Fibroblast of peridontal ligament (primary cell): ENCODE measurements at regions not wholly inside any gene's neighbourhood (a gene's known extent, or its start where the extent isn't known, plus 50 kb on each side); places are given as distances from the start of the nearest gene placed in this dataset.
"Not testable (repeated sequence)": the region's sequence is repeated elsewhere in the genome, so short reads cannot be mapped to it uniquely, and the experiment has no call there.

Experiments used
- DNase-seq: peaks from one replicate; pipeline ENCODE4 v3.0.0-alpha.2; 2010; ENCODE audit errors: extremely low read depth

- DNase-seq: no peak
Observed at GRCh38 chr20:1754306-1754705, 96.7 kb upstream of the SIRPG start.

- DNase-seq: no peak
Observed at GRCh38 chr20:1752045-1752444, 94.5 kb upstream of the SIRPG start.

GRCh38 chr20:1748777-1749176 is 91.2 kb upstream of the SIRPG start:
- DNase-seq: no peak

GRCh38 chr20:1747953-1748577 is 90.5 kb upstream of the SIRPG start:
- DNase-seq: no peak

GRCh38 chr20:1742049-1742434 is 84.5 kb upstream of the SIRPG start:
- not testable (repeated sequence) for DNase-seq

- no peak for DNase-seq
Observed at GRCh38 chr20:1741309-1742048, 83.9 kb upstream of the SIRPG start.

- no peak for DNase-seq
Observed at GRCh38 chr20:1737134-1737533, 79.6 kb upstream of the SIRPG start.

GRCh38 chr20:1735417-1736089 is 78.0 kb upstream of the SIRPG start:
- no peak for DNase-seq

- DNase-seq: peak; percentile 10
Observed at GRCh38 chr20:1734269-1734858, 76.8 kb upstream of the SIRPG start.

- not testable (repeated sequence) for DNase-seq
Observed at GRCh38 chr20:1731828-1732375, 74.3 kb upstream of the SIRPG start.

- DNase-seq: not testable (repeated sequence)
Observed at GRCh38 chr20:1730981-1731711, 73.6 kb upstream of the SIRPG start.

- not testable (repeated sequence) for DNase-seq
Observed at GRCh38 chr20:1727303-1727702, 69.7 kb upstream of the SIRPG start.

GRCh38 chr20:1724901-1725300 is 67.3 kb upstream of the SIRPG start:
- DNase-seq: no peak

GRCh38 chr20:1722513-1723050 is 65.0 kb upstream of the SIRPG start:
- no peak for DNase-seq

GRCh38 chr20:1721687-1722512 is 64.3 kb upstream of the SIRPG start:
- no peak for DNase-seq

GRCh38 chr20:1720845-1721475 is 63.4 kb upstream of the SIRPG start:
- no peak for DNase-seq

GRCh38 chr20:1720226-1720625 is 62.6 kb upstream of the SIRPG start:
- no peak for DNase-seq

GRCh38 chr20:1718604-1719384 is 61.2 kb upstream of the SIRPG start:
- peak; percentile 92 for DNase-seq
